ENCODE measurements at regions not wholly inside any gene's neighbourhood (a gene's known extent, or its start where the extent isn't known, plus 50 kb on each side); places are given as distances from the start of the nearest gene placed in this dataset.

- DNase-seq: no peak
- Histone ChIP-seq H3F3A (ENCODE audit: insufficient read depth, low read length) (no peaks in the 10 kb centered on the region), H3K27ac (ENCODE audit: low read length) (no peak overlapping the region)
Observed at GRCh38 chr4:24731448-24731847, 63.9 kb upstream of the SOD3 start.

GRCh38 chr4:24734511-24734910, 60.9 kb upstream of the SOD3 start:
- H3K27me3 ChIP-seq (replicated peaks; ENCODE audit: insufficient read depth, low read length): no peaks in the 10 kb centered on the region
- no peaks in the 10 kb centered on the region for H3K36me3 ChIP-seq (replicated peaks; ENCODE audit: insufficient read depth, low read length)
- 0 out of 2 replicates have a peak, but pooled peaks cover 3% of the 10 kb centered on the region for H3K4me1 ChIP-seq (ENCODE audit: low read length)
- no peak overlapping the region for H3K9ac ChIP-seq (ENCODE audit: low read length)
- no peak for DNase-seq
- no peak overlapping the region for H3K27ac ChIP-seq (ENCODE audit: low read length)
- H4K20me1 ChIP-seq (ENCODE audit: insufficient read depth, low read length): no peaks in the 10 kb centered on the region
- TF ChIP-seq EZH2 (optimal IDR thresholded peaks at IDR 0.05; ENCODE audit: low read depth, low read length) (no peak), CTCF (IDR thresholded peaks at IDR 0.05; ENCODE audit: low read length) (no peak), EZH2phosphoT487 (IDR thresholded peaks at IDR 0.05; ENCODE audit: low read length) (no peak)
- H2AFZ ChIP-seq (ENCODE audit: low read length): no peak overlapping the region
- H3F3A ChIP-seq (ENCODE audit: insufficient read depth, low read length): no peaks in the 10 kb centered on the region
- H3K4me2 ChIP-seq (ENCODE audit: low read depth, low read length): no peak overlapping the region
- no peaks in the 10 kb centered on the region for H3K9me2 ChIP-seq (replicated peaks; ENCODE audit: insufficient read depth, low read length)
- H3K9me3 ChIP-seq (replicated peaks; ENCODE audit: insufficient read depth, low read length): no peaks in the 10 kb centered on the region
- H3K4me3 ChIP-seq (ENCODE audit: low read length): no peak overlapping the region
- H3K79me2 ChIP-seq (ENCODE audit: low read length): no peaks in the 10 kb centered on the region

More at GRCh38 chr4:24731448-24731847, 63.9 kb upstream of the SOD3 start:
- no peak overlapping the region for H3K4me3 ChIP-seq (ENCODE audit: low read length)
- no peaks in the 10 kb centered on the region for H4K20me1 ChIP-seq (ENCODE audit: insufficient read depth, low read length)
- no peak overlapping the region for H3K9ac ChIP-seq (ENCODE audit: low read length)
- TF ChIP-seq EZH2 (optimal IDR thresholded peaks at IDR 0.05; ENCODE audit: low read depth, low read length): no peak
- no peak for TF ChIP-seq CTCF (IDR thresholded peaks at IDR 0.05; ENCODE audit: low read length)
- TF ChIP-seq EZH2phosphoT487 (IDR thresholded peaks at IDR 0.05; ENCODE audit: low read length): no peak
- H3K27me3 ChIP-seq (replicated peaks; ENCODE audit: insufficient read depth, low read length): no peaks in the 10 kb centered on the region
- H3K9me2 ChIP-seq (replicated peaks; ENCODE audit: insufficient read depth, low read length): no peaks in the 10 kb centered on the region
- no peak overlapping the region for H2AFZ ChIP-seq (ENCODE audit: low read length)
- no peaks in the 10 kb centered on the region for H3K36me3 ChIP-seq (replicated peaks; ENCODE audit: insufficient read depth, low read length)
- no peak overlapping the region for H3K4me2 ChIP-seq (ENCODE audit: low read depth, low read length)
- no peaks in the 10 kb centered on the region for H3K79me2 ChIP-seq (ENCODE audit: low read length)
- no peaks in the 10 kb centered on the region for H3K9me3 ChIP-seq (replicated peaks; ENCODE audit: insufficient read depth, low read length)
- 0 out of 2 replicates have a peak, but pooled peaks cover 3% of the 10 kb centered on the region for H3K4me1 ChIP-seq (ENCODE audit: low read length)

GRCh38 chr4:24736066-24736465, 59.3 kb upstream of the SOD3 start:
- no peak overlapping the region for H2AFZ ChIP-seq (ENCODE audit: low read length)
- H3K9me2 ChIP-seq (replicated peaks; ENCODE audit: insufficient read depth, low read length): no peaks in the 10 kb centered on the region
- no peak overlapping the region for H3K27ac ChIP-seq (ENCODE audit: low read length)
- 0 out of 2 replicates have a peak, but pooled peaks cover 3% of the 10 kb centered on the region for H3K4me1 ChIP-seq (ENCODE audit: low read length)
- TF ChIP-seq EZH2phosphoT487 (IDR thresholded peaks at IDR 0.05; ENCODE audit: low read length): no peak
- peak; percentile 18 for TF ChIP-seq CTCF (IDR thresholded peaks at IDR 0.05; ENCODE audit: low read length)
- no peak for TF ChIP-seq EZH2 (optimal IDR thresholded peaks at IDR 0.05; ENCODE audit: low read depth, low read length)
- no peaks in the 10 kb centered on the region for H3K9me3 ChIP-seq (replicated peaks; ENCODE audit: insufficient read depth, low read length)
- no peaks in the 10 kb centered on the region for H4K20me1 ChIP-seq (ENCODE audit: insufficient read depth, low read length)
- H3K4me2 ChIP-seq (ENCODE audit: low read depth, low read length): no peak overlapping the region
- no peak overlapping the region for H3K4me3 ChIP-seq (ENCODE audit: low read length)
- no peaks in the 10 kb centered on the region for H3K79me2 ChIP-seq (ENCODE audit: low read length)
- no peaks in the 10 kb centered on the region for H3F3A ChIP-seq (ENCODE audit: insufficient read depth, low read length)
- no peaks in the 10 kb centered on the region for H3K27me3 ChIP-seq (replicated peaks; ENCODE audit: insufficient read depth, low read length)
- DNase-seq: no peak
- H3K36me3 ChIP-seq (replicated peaks; ENCODE audit: insufficient read depth, low read length): no peaks in the 10 kb centered on the region
- H3K9ac ChIP-seq (ENCODE audit: low read length): no peak overlapping the region
